K562 (cell line): ENCODE measurements at regions not wholly inside any gene's neighbourhood (a gene's known extent, or its start where the extent isn't known, plus 50 kb on each side); places are given as distances from the start of the nearest gene placed in this dataset.

Experiments
- ATAC-seq: fragments of 200-7000 bp; cut with Tn5 transposase; 3 replicates; pipeline ENCODE4 v1.9.1; 2020; ENCODE audit warnings: moderate library complexity
- BruUV-seq: library from RNA; stranded (reverse); fragments of 400-500 nt; replicated peaks from 2 replicates; lab custom pipeline; 2021; lab: Mats Ljungman, UMichigan
- CTCF ChIA-PET: fragments of 300-600 bp; formaldehyde crosslinking; extraction: SDS; loops from one replicate; lab custom pipeline; 2021; ENCODE audit warnings: low intra/inter-chr PET ratio; lab: Yijun Ruan, JAX
- POLR2A ChIA-PET: fragments of 300-600, 350-650 bp; sonication (Branson Sonifier 250); formaldehyde crosslinking; extraction: SDS; loops from one replicate; lab custom pipeline; 2021; ENCODE audit warnings: antibody characterized with exemption, inconsistent platforms; lab: Yijun Ruan, JAX
- DNase-seq, 4 experiments: peaks; one replicate each; pipeline versions ENCODE4 v3.0.0 to v3.0.0-alpha.2; 2011 to 2018; ENCODE audit warnings: low spot score in 3 of 4, mixed read lengths in 3 of 4; ENCODE audit errors: extremely low read depth in 1 of 4
- FAIRE-seq: peaks from 2 replicates; lab custom pipeline; 2011; peaks lifted over from hg19 to GRCh38; lab: Jason Lieb, UNC
- H2AFZ ChIP-seq: 2 replicates; pipeline ENCODE4 v1.6.0; 2011; ENCODE audit warnings: low read depth, low read length, control low read depth, inconsistent platforms
- H3K27ac ChIP-seq: fragments of 200-600 bp; 3 replicates; pipeline ENCODE4 v1.8.0; 2011; ENCODE audit warnings: low read depth, mild to moderate bottlenecking, control low read depth, inconsistent platforms, low read length, moderate library complexity, mixed read lengths; ENCODE audit errors: extremely low read depth
- H3K27me3 ChIP-seq, 2 experiments: fragments of 300-600 bp in 1 of 2; 2 replicates in 1 of 2; 3 replicates in 1 of 2; pipeline versions ENCODE4 v1.6.0 to v1.8.0; 2011; ENCODE audit warnings: inconsistent platforms in 2 of 2, low read length in 2 of 2, mild to moderate bottlenecking in 1 of 2, mixed read lengths in 1 of 2, moderate library complexity in 1 of 2; ENCODE audit not compliant: control insufficient read depth in 2 of 2, insufficient read depth in 2 of 2
- H3K36me3 ChIP-seq: fragments of 300-600 bp; 3 replicates; pipeline ENCODE4 v1.8.0; 2011; ENCODE audit warnings: mild to moderate bottlenecking, low read length, inconsistent platforms; ENCODE audit not compliant: control insufficient read depth, insufficient read depth
- H3K4me1 ChIP-seq, 2 experiments: fragments of 200-600 bp in 1 of 2; replicated peaks in 1 of 2; 2 replicates in 1 of 2; 3 replicates in 1 of 2; pipeline versions ENCODE4 v1.5.1 to v1.8.0; 2011; ENCODE audit warnings: inconsistent platforms in 2 of 2, low read length in 2 of 2, mild to moderate bottlenecking in 1 of 2, mixed read lengths in 1 of 2, moderate library complexity in 1 of 2; ENCODE audit not compliant: control insufficient read depth in 2 of 2, insufficient read depth in 2 of 2
- H3K4me2 ChIP-seq: 2 replicates; pipeline ENCODE4 v1.6.1; 2011; ENCODE audit warnings: low read length, control low read depth, inconsistent platforms, mixed read lengths; ENCODE audit not compliant: insufficient read depth
- H3K4me3 ChIP-seq: fragments of 200-600 bp; sonication (generic), shearing (Covaris generic); 2 replicates; pipeline ENCODE4 v1.5.1; 2016; ENCODE audit warnings: control low read depth, inconsistent platforms
- H3K79me2 ChIP-seq: fragments of 200-600 bp; 3 replicates; pipeline ENCODE4 v1.8.0; 2011; ENCODE audit warnings: low read length, inconsistent platforms; ENCODE audit not compliant: control insufficient read depth, insufficient read depth
- H3K9ac ChIP-seq, 2 experiments: 2 replicates each; pipeline versions ENCODE4 v1.6.0 to v1.6.1; 2011; ENCODE audit warnings: low read depth in 2 of 2, low read length in 2 of 2, control low read depth in 1 of 2, inconsistent platforms in 1 of 2, mild to moderate bottlenecking in 1 of 2, mixed read lengths in 1 of 2; ENCODE audit not compliant: insufficient read depth in 1 of 2
- H3K9me1 ChIP-seq: one replicate; pipeline ENCODE4 v1.6.0; 2011; ENCODE audit warnings: inconsistent platforms, mild to moderate bottlenecking, low read length, moderate library complexity; ENCODE audit not compliant: control insufficient read depth, insufficient read depth
- H3K9me3 ChIP-seq: replicated peaks from 2 replicates; pipeline ENCODE4 v1.5.1; 2011; ENCODE audit warnings: low read depth, low read length, inconsistent platforms; ENCODE audit not compliant: control insufficient read depth, insufficient read depth
- H4K20me1 ChIP-seq: replicated peaks from 2 replicates; pipeline ENCODE4 v1.6.1; 2011; ENCODE audit warnings: low read length, inconsistent platforms, mixed read lengths; ENCODE audit not compliant: control insufficient read depth, insufficient read depth
- BRF1 ChIP-seq: IDR thresholded peaks from 3 replicates; pipeline ENCODE4 v1.6.1; 2011; ENCODE audit warnings: borderline replicate concordance, mild to moderate bottlenecking; ENCODE audit not compliant: insufficient read length; ENCODE audit errors: extremely low read depth
- C11orf30 ChIP-seq: fragments of 450-650 bp; IDR thresholded peaks from 2 replicates; pipeline ENCODE4 v1.6.1; 2016; ENCODE audit warnings: low read depth, mild to moderate bottlenecking
- CEBPB ChIP-seq: fragments of 450-650 bp; IDR thresholded peaks from 2 replicates; pipeline ENCODE4 v1.6.1; 2016; ENCODE audit warnings: missing genetic modification characterization, missing compliant biosample characterization
- GATAD2A ChIP-seq: fragments of 450-650 bp; IDR thresholded peaks from 2 replicates; pipeline ENCODE4 v1.6.1; 2017
- HDAC2 ChIP-seq: fragments of 450-650 bp; IDR thresholded peaks from 2 replicates; pipeline ENCODE4 v1.6.1; 2016; ENCODE audit warnings: mild to moderate bottlenecking
- HIVEP1 ChIP-seq: fragments of 250-450 bp; sonication (Bioruptor Pico); IDR thresholded peaks from 2 replicates; pipeline ENCODE4 v1.4.0; 2020; ENCODE audit warnings: mild to moderate bottlenecking
- ILK ChIP-seq: fragments of 450-650 bp; IDR thresholded peaks from 2 replicates; pipeline ENCODE4 v1.6.1; 2016; ENCODE audit warnings: missing genetic modification characterization, low read depth, mild to moderate bottlenecking, missing compliant biosample characterization, moderate library complexity, borderline replicate concordance
- MAFG ChIP-seq: fragments of 450-650 bp; conservative IDR thresholded peaks from 2 replicates; pipeline ENCODE4 v1.6.1; 2016; ENCODE audit warnings: missing genetic modification characterization, missing compliant biosample characterization
- SRSF9 ChIP-seq: fragments of 200-400 bp; formaldehyde crosslinking; IDR thresholded peaks from 2 replicates; pipeline ENCODE4 v1.6.1; 2017; ENCODE audit warnings: low read depth, low read length, borderline replicate concordance
- ZBTB7A ChIP-seq: IDR thresholded peaks from 2 replicates; pipeline ENCODE4 v1.6.1; 2011; ENCODE audit warnings: low read depth, mild to moderate bottlenecking, low read length, moderate library complexity, borderline replicate concordance; ENCODE audit not compliant: control insufficient read depth
- ZFP30 ChIP-seq: fragments of 250-450 bp; sonication (Bioruptor Pico); IDR thresholded peaks from 2 replicates; pipeline ENCODE4 v1.8.0; 2022; ENCODE audit warnings: moderate library complexity, mild to moderate bottlenecking, inconsistent platforms, borderline replicate concordance
- ZKSCAN1 ChIP-seq: fragments of 150-350 bp; IDR thresholded peaks from 2 replicates; pipeline ENCODE4 v1.6.1; 2016; ENCODE audit warnings: low read depth, low read length
- ZNF316 ChIP-seq: fragments of 450-650 bp; IDR thresholded peaks from 2 replicates; pipeline ENCODE4 v1.6.1; 2016
- WGBS: fragments of 100-300 bp; shearing (Covaris generic); methylation state at CpG from one replicate; pipeline ENCODE4 v1.1.6; 2016; ENCODE audit warnings: low coverage, mixed read lengths; ENCODE audit not compliant: insufficient coverage; ENCODE audit errors: missing lambda C conversion rate; 5-methylcytosine and 5-hydroxymethylcytosine counted together
- in situ Hi-C: fragments of 300-500 bp; cut with MboI; formaldehyde crosslinking; loops from 4 replicates; pipeline ENCODE4 v1.15.0; 2018; ENCODE audit warnings: inconsistent platforms, mixed read lengths
- intact Hi-C: fragments of 100-400 bp; cut with micrococcal nuclease; formaldehyde crosslinking; loops from 2 replicates; pipeline ENCODE4 v1.14.2; 2022
- TF ChIP-seq, protein P1 (sequence below): sonication (generic); formaldehyde crosslinking; IDR thresholded peaks from 2 replicates; pipeline ENCODE4 v1.8.1; 2022; ENCODE audit warnings: missing genetic modification reagents

- no peak for ATAC-seq
- FAIRE-seq: no peak
- no peak for TF ChIP-seq CEBPB
- TF ChIP-seq ILK (tag): no peak
- peak; percentile 59; the same call in 1 of the 2 replicates for TF ChIP-seq ZNF316
- no peak for TF ChIP-seq HDAC2
- no peak for TF ChIP-seq ZKSCAN1
- TF ChIP-seq ZBTB7A: no peak
- no peak for TF ChIP-seq SRSF9
- TF ChIP-seq MAFG (tag): 0 out of 2 replicates have a peak, but pooled peaks have one; percentile 13
- no peak for TF ChIP-seq HIVEP1
- no peak for TF ChIP-seq GATAD2A
- TF ChIP-seq ZFP30 (CRISPR knock-in tag): no peak
- TF ChIP-seq, protein P1, sequence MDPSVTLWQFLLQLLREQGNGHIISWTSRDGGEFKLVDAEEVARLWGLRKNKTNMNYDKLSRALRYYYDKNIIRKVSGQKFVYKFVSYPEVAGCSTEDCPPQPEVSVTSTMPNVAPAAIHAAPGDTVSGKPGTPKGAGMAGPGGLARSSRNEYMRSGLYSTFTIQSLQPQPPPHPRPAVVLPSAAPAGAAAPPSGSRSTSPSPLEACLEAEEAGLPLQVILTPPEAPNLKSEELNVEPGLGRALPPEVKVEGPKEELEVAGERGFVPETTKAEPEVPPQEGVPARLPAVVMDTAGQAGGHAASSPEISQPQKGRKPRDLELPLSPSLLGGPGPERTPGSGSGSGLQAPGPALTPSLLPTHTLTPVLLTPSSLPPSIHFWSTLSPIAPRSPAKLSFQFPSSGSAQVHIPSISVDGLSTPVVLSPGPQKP: no peak
- TF ChIP-seq C11orf30: peak; percentile 24; the same call in 1 of the 2 replicates
- no peak for TF ChIP-seq BRF1
- H3K36me3 ChIP-seq: no peaks in the 10 kb centered on the region
- 0% methylated on average over 5 of the region's 5 CpGs for WGBS
- no peak overlapping the region for H3K4me2 ChIP-seq
- no peak for DNase-seq
- no peak overlapping the region for H3K27ac ChIP-seq
- intact Hi-C loops (no loop called here), in situ Hi-C loops (no loop called here)
- no peaks in the 10 kb centered on the region for H3K79me2 ChIP-seq
- ChIA-PET CTCF (no interaction called here), POLR2A (no interaction called here)
- H3K9ac ChIP-seq: no peak overlapping the region
- H3K9me1 ChIP-seq: no peaks in the 10 kb centered on the region
- H3K4me3 ChIP-seq: no peak overlapping the region
- BruUV-seq: no TSS peak
- no peaks in the 10 kb centered on the region for H3K27me3 ChIP-seq
- no peaks in the 10 kb centered on the region for H4K20me1 ChIP-seq
- no peaks in the 10 kb centered on the region for H3K4me1 ChIP-seq
- H3K9me3 ChIP-seq: no peaks in the 10 kb centered on the region; the same call in 1 of the 2 replicates
- no peak overlapping the region for H2AFZ ChIP-seq
These were observed 219.8 kb upstream of the PPP1R3A start for GRCh38 chr7:114138587-114138986.
